ENCODE measurements at regions not wholly inside any gene's neighbourhood (a gene's known extent, or its start where the extent isn't known, plus 50 kb on each side); places are given as distances from the start of the nearest gene placed in this dataset.
A peak's percentile ranks its signal among the peaks of the same experiment; 100 is the strongest.

- TF ChIP-seq SIN3A (IDR thresholded peaks at IDR 0.05; ENCODE audit: borderline replicate concordance, low read depth, low read length) (no peak), FOXJ3 (CRISPR knock-in tag; IDR thresholded peaks at IDR 0.05) (no peak), TAF1 (IDR thresholded peaks at IDR 0.05; ENCODE audit: borderline replicate concordance, low read depth, low read length) (no peak), FOXM1 (IDR thresholded peaks at IDR 0.05; ENCODE audit: low read depth) (no peak), EZH2phosphoT487 (IDR thresholded peaks at IDR 0.05; ENCODE audit: borderline replicate concordance, low read depth) (no peak), JUND (IDR thresholded peaks at IDR 0.05) (no peak), YY1 (IDR thresholded peaks at IDR 0.05; ENCODE audit: low read depth) (no peak), TCF12 (IDR thresholded peaks at IDR 0.05) (no peak), EP300 (IDR thresholded peaks at IDR 0.05; ENCODE audit: borderline replicate concordance in 1 of 2, low read depth in 1 of 2, low read length in 1 of 2) (no peak), RCOR1 (IDR thresholded peaks at IDR 0.05; ENCODE audit: low read length) (no peak), CTCF (IDR thresholded peaks at IDR 0.05) (no peak), MAX (IDR thresholded peaks at IDR 0.05; ENCODE audit: low read depth) (no peak), PBX3 (IDR thresholded peaks at IDR 0.05) (no peak), RXRA (IDR thresholded peaks at IDR 0.05; ENCODE audit: borderline replicate concordance, low read depth) (no peak), REST (IDR thresholded peaks at IDR 0.05; ENCODE audit: low read depth, low read length) (no peak)
- TF ChIP-seq, protein P1, sequence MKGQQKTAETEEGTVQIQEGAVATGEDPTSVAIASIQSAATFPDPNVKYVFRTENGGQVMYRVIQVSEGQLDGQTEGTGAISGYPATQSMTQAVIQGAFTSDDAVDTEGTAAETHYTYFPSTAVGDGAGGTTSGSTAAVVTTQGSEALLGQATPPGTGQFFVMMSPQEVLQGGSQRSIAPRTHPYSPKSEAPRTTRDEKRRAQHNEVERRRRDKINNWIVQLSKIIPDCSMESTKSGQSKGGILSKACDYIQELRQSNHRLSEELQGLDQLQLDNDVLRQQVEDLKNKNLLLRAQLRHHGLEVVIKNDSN (IDR thresholded peaks at IDR 0.05; ENCODE audit: borderline replicate concordance, low read depth): no peak
- H3K36me3 ChIP-seq (replicated peaks in 1 of 2; ENCODE audit: control insufficient read depth in 1 of 2, insufficient read depth in 2 of 2, low read length in 1 of 2): no peaks in the 10 kb centered on the region
- H3K9me2 ChIP-seq: no peaks in the 10 kb centered on the region
- no peak for DNase-seq
- peaks cover 24 to 45% of the 10 kb centered on the region in 2 experiments for H3K4me1 ChIP-seq (ENCODE audit: control insufficient read depth in 1 of 2, insufficient read depth in 2 of 2, low read depth in 1 of 2, low read length in 1 of 2)
- no peak overlapping the region for H3K9ac ChIP-seq
- peaks cover 15% of the 10 kb centered on the region for H3F3A ChIP-seq (replicated peaks; ENCODE audit: insufficient read depth)
- H4K20me1 ChIP-seq (ENCODE audit: insufficient read depth): no peaks in the 10 kb centered on the region
- no peak overlapping the region for H3K4me3 ChIP-seq (ENCODE audit: low read depth in 2 of 2, low read length in 1 of 2)
- no peak overlapping the region for H3K4me2 ChIP-seq
- WGBS (ENCODE audit: low lambda C conversion rate): 95% methylated on average over 4 of the region's 4 CpGs
- peak overlapping the region in 1 of 2 experiments; percentile 92; a peak in 1 of 4 replicates for H3K27ac ChIP-seq (ENCODE audit: low read depth in 2 of 2, low read length in 1 of 2)
- H3K9me3 ChIP-seq: no peaks in the 10 kb centered on the region
- POLR2A ChIA-PET: interaction anchor here (1.5 kb wide), 1 partner anchor 11 kb away, joined by 6 read pairs; no protein-coding TSS in a partner anchor
- CTCF ChIA-PET: interaction anchor here (0.7 to 2.1 kb wide), 8 partner anchors 14 to 934 kb away, joined by 3 to 6 read pairs (median 4); no protein-coding TSS in a partner anchor
- H2AFZ ChIP-seq (ENCODE audit: low read depth): no peak overlapping the region
- no peaks in the 10 kb centered on the region for H3K27me3 ChIP-seq (ENCODE audit: insufficient read depth)
- no peaks in the 10 kb centered on the region for H3K79me2 ChIP-seq (ENCODE audit: insufficient read depth)
Measured at GRCh38 chr10:78261291-78261690, 227.6 kb downstream of the RPS24 start.
